ENCODE measurements at regions not wholly inside any gene's neighbourhood (a gene's known extent, or its start where the extent isn't known, plus 50 kb on each side); places are given as distances from the start of the nearest gene placed in this dataset.

- no peak for DNase-seq
These were observed 238.4 kb downstream of the SNCA start for GRCh38 chr4:89598602-89599001.

GRCh38 chr4:89595125-89595789 is 241.7 kb downstream of the SNCA start:
- DNase-seq = no peak

DNA sequence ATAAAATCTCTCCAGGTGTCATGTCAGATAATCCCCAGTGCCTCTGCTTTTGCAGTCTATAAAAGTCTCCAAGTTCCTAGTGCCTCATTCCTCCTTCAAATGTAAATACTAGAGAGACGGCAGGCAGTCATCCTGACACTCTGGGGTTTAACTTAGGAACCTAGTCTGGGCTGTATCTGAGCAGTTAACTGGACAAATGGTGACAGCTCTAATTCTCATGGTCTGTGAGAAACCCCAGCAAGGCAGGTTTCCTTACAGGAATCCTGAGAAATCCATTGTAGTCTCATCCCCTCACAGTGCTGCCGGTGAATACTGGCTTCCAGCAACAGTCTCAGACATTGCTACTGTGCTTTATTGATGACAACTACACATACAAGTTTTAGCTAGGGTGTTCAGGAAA is 246.8 kb downstream of the SNCA start:
- DNase-seq = no peak

GRCh38 chr4:89588421-89588820 is 248.5 kb downstream of the SNCA start:
- DNase-seq = no peak

- DNase-seq = no peak
These were observed 249.6 kb downstream of the SNCA start for GRCh38 chr4:89587364-89587763.

DNA sequence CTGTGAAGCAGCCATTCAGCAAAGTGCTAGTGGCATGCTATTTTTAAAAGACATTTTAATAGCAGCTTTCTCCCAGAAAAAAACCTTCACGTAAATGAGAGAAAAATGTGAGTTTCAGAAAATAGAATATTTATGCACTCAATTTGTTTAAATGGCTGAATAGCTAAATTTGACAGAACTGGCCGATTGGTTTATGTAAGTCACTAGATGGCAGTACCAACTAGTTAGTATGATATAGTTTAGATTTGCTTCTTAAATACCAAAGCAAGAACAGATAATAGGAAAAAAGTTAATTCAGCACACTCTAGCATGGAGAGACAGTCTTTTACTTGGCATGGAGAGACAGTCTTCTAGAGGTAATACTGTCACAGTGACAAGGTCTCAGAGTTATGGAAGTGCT is 250.1 kb downstream of the SNCA start:
- DNase-seq = no peak

- no peak for DNase-seq
These were observed 250.6 kb downstream of the SNCA start for GRCh38 chr4:89586318-89586717.

- no peak for DNase-seq
These were observed 254.0 kb downstream of the SNCA start for GRCh38 chr4:89582756-89583505.

- no peak for DNase-seq
These were observed 257.2 kb downstream of the SNCA start for GRCh38 chr4:89579771-89580170.

DNA sequence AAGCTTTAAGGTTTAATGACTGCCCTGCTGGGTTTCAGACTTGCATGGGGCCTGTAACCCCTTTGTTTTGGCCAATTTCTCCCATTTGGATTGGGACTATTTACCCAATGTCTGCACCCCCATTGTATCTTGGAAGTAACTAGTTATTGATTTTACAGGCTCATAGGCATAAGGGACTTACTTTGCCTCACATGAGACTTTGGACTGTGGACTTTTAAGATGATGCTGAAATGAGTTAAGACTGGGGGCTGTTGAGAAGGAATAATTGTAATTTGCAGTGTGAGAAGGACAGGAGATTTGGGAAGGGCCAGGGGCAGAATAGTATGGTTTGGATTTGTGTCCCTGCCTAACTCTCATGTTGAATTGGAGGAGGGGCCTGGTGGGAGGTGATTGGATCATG is 260.7 kb downstream of the SNCA start:
- DNase-seq = no peak

- no peak for DNase-seq
These were observed 261.1 kb downstream of the SNCA start for GRCh38 chr4:89575840-89576239.

DNA sequence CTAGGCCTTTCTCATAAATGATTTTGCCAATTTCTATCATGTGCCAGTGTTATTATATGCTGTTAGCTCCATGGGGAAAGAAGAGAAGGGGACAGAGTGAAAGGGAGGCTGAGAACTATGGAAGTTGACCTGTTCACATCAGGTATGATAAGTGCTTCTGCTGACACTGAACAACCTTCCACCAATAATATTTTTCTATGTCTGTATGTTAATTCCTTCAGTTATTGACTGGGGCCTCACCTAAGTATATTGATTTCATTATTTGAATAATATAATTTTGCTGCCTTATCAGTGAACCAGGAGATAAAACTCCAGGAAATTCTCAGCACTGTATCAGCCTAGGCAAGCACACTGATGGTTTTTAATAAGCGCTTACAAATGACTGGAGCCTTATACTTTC is 262.8 kb downstream of the SNCA start:
- no peak for DNase-seq

- DNase-seq = no peak
These were observed 263.3 kb downstream of the SNCA start for GRCh38 chr4:89573656-89574055.

DNA sequence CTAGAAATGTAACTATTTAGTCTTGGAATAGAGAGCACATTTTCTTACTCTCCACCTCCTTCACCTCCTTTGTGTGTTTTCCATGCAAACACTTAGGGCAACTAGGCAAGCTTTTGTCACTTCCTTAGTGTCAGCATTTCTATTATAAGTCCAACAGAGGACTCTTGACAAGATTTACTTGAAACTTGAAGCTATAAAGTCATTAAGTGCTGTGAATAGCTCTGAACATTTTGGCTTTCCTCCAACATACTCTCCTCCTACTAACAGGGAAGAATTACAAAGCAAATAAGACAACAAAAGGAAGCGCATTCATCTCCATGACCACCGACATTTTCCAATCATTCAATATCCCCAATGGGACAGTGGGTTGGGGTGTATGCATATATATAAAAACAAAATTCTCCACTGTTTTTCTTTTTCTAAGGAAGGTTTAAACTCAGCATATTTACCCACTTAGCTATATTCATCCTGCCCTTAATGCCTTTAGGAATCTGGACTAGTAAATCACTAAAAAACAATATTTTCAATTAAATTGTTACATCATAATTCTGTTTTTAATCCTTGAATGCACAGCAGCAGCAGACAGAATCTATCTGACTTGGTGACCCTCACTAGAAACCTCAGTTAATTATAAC is 264.6 kb downstream of the SNCA start:
- DNase-seq = no peak

- no peak for DNase-seq
These were observed 263.3 kb upstream of the GPRIN3 start for GRCh38 chr4:89570931-89571330.

DNA sequence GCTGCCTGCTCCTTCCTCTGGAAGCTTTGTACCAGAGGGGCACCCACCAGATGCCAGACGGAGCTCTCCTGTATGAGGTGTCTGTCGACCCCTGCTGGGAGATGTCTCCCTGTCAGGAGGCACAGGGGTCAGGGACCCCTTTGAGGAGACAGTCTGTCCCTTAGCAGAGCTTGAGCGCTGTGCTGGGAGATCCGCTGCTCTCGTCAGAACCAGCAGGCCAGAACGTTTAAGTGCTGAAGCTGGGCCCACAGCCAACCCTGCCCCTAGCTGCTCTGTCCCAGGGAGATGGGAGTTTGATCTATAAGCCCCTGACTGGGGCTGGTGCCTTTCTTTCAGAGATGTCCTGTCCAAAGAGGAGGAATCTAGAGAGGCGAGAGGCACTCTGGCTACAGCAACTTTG is 260.3 kb upstream of the GPRIN3 start:
- DNase-seq = no peak

- no peak for DNase-seq
These were observed 255.8 kb upstream of the GPRIN3 start for GRCh38 chr4:89563431-89563830.

- DNase-seq = no peak
These were observed 255.1 kb upstream of the GPRIN3 start for GRCh38 chr4:89562746-89563145.

DNA sequence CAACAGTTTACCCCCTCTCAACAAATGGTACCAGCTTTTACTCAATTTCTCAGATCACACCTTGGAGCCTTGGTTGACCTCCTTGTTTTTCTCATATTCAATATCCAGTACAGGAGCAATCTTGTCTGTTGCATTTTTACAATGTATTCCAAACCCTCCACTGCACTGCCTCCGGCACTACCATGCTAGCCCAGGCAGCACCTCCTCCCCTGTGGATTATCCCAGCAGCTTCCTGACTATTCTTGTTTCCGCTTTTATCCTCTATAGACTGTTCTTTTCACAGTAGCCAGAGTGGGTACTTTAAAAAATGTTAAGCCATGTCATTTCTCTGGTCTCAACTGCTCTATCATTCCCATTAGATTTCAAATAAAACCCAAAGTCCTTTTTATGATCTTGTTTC is 253.4 kb upstream of the GPRIN3 start:
- no peak for DNase-seq

- no peak for DNase-seq
These were observed 250.5 kb upstream of the GPRIN3 start for GRCh38 chr4:89558147-89558546.

- DNase-seq = no peak
These were observed 249.2 kb upstream of the GPRIN3 start for GRCh38 chr4:89556601-89557305.

GRCh38 chr4:89551191-89551590 is 243.6 kb upstream of the GPRIN3 start:
- DNase-seq = no peak

DNA sequence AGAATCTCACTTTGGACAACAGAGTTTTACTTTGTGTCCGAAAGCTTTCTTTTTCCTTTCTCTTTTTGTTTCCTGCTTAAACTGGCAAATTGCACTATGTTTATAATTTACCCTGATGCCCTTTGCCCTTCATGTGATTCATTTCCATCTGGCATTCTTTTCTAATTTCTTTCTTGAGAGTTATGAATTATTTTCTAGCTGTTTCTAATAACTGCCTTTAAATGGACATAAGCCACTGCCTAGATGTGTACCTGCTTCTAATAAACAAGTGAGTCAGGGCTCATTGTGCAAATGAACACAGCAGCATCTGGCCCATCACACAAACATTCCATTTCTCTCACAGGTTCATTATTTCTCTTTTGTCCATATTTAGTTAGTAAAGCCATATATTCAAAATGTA is 242.3 kb upstream of the GPRIN3 start:
- no peak for DNase-seq

DNA sequence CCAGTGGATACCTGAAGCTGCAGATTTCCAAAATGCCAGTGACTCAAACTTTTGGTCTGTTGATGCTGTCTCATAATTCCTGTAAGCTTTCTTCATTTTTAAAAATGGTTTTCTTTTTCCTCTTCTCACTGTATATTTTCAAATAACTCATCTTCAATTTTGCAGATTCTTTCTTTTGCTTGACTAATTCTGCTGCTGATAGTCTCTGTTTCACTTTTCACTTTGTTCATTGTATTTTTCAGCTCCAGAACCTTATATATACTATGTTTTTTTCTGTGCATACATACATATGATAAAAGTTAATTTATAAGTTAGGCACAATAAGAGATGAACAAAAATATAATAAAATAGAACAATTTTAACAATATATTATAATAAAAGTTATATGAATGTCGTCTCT is 237.7 kb upstream of the GPRIN3 start:
- DNase-seq = no peak

Measured in right forelimb (tissue), 1 donor.